Peyer's patch (tissue), 4 donors: ENCODE measurements at regions not wholly inside any gene's neighbourhood (a gene's known extent, or its start where the extent isn't known, plus 50 kb on each side); places are given as distances from the start of the nearest gene placed in this dataset.

ENCODE experiments used
- DNase-seq, 3 donors: peaks; one replicate each; pipeline ENCODE4 v3.0.0-alpha.2; 2017 to 2019
- H3K27ac ChIP-seq, 4 donors: fragments of 200-600 bp; sonication (generic); one replicate each; pipeline ENCODE4 v1.5.1; 2016 to 2019
- H3K27me3 ChIP-seq, 2 donors: fragments of 200-600 bp; sonication (generic); one replicate each; pipeline ENCODE4 v1.5.1; 2019
- H3K36me3 ChIP-seq, 3 donors: fragments of 200-600 bp; sonication (generic); one replicate each; pipeline ENCODE4 v1.5.1; 2016 to 2019
- H3K4me1 ChIP-seq, 4 donors: fragments of 200-600 bp; sonication (generic); one replicate each; pipeline ENCODE4 v1.5.1; 2016 to 2019
- H3K4me3 ChIP-seq, 4 donors: fragments of 200-600 bp; sonication (generic); 1 replicate in 3 of 4; 2 replicates in 1 of 4; pipeline ENCODE4 v1.5.1; 2016 to 2019; ENCODE audit warnings: mild to moderate bottlenecking in 1 of 4
- H3K9me3 ChIP-seq, 4 donors: fragments of 200-600 bp; sonication (generic); one replicate each; pipeline ENCODE4 v1.5.1; 2016 to 2019; ENCODE audit warnings: mild to moderate bottlenecking in 1 of 4
- POLR2A ChIP-seq, 2 donors: fragments of 450-650 bp; IDR thresholded peaks; one replicate each; pipeline ENCODE4 v1.5.1; 2017; ENCODE audit warnings: antibody characterized with exemption in 2 of 2, mild to moderate bottlenecking in 2 of 2, moderate library complexity in 2 of 2
- TF ChIP-seq, protein P1 (sequence below), 6 experiments: fragments of 450-650 bp in 4 of 6; fragments of 200-600 bp in 2 of 6; sonication (generic) in 1 of 6; IDR thresholded peaks; one replicate each; pipeline ENCODE4 v1.5.1; 2017 to 2019; ENCODE audit warnings: antibody characterized with exemption in 6 of 6, mild to moderate bottlenecking in 3 of 6, moderate library complexity in 1 of 6

DNA sequence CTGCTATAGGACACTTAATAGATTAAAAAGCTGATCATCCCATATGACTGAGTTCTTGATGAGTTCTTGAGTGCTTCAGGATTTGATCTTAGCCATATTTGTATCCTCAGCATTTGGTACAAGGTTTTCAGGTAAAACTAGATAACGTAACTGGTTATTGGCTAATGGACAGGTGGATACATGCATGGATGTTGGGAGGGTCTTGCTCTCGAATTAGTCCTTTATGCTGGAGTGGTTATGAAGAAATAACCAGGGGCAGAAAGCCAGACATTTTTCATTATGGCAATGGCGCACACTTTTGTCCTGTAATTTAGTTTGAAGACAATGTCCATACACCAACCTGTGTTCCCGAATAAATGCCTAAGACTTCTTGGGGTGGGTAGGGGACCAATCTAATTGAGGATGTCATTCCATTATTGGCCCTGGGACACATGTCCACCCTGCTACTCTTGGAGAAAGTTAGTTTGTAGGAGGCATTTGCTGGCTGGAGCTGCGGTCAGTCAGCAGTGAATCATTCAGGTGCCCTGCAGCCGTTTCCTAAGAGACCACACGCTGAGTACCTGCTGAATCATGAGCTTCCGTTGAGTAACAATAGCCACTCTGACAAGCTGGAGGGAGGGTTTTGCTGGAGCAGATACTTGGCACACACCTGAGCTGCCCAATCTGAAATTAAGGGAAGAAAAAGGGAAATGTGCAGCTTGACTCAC, 194.4 kb downstream of the FOXA2 start:
- no peaks in the 10 kb centered on the region for H3K36me3 ChIP-seq
- H3K4me1 ChIP-seq = no peaks in the 10 kb centered on the region
- no peak for DNase-seq
- H3K9me3 ChIP-seq = no peaks in the 10 kb centered on the region
- TF ChIP-seq POLR2A (IDR thresholded peaks at IDR 0.05) = no peak
- TF ChIP-seq, protein P1, sequence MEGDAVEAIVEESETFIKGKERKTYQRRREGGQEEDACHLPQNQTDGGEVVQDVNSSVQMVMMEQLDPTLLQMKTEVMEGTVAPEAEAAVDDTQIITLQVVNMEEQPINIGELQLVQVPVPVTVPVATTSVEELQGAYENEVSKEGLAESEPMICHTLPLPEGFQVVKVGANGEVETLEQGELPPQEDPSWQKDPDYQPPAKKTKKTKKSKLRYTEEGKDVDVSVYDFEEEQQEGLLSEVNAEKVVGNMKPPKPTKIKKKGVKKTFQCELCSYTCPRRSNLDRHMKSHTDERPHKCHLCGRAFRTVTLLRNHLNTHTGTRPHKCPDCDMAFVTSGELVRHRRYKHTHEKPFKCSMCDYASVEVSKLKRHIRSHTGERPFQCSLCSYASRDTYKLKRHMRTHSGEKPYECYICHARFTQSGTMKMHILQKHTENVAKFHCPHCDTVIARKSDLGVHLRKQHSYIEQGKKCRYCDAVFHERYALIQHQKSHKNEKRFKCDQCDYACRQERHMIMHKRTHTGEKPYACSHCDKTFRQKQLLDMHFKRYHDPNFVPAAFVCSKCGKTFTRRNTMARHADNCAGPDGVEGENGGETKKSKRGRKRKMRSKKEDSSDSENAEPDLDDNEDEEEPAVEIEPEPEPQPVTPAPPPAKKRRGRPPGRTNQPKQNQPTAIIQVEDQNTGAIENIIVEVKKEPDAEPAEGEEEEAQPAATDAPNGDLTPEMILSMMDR (IDR thresholded peaks at IDR 0.05) = no peak
- H3K27me3 ChIP-seq = no peaks in the 10 kb centered on the region
- no peak overlapping the region for H3K4me3 ChIP-seq
- H3K27ac ChIP-seq = no peak overlapping the region

DNA sequence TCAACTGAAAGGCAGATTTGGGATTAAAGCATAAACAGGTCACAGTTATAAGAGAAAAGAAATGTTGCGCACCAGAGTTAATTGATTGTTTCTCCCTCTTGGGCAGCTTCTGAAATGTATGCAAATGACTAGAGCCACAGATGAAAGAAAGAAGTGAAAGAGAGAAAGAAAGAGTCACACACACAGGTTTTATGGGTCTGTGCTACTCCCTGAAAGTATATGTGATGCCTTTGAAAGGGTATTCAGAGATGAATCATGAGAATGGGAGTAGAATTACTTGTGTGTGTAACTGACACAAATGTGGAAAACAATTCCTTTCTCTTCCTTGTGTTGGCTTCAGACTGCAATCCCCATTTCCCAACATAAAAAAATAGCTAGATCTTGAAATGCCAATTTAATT, 196.9 kb downstream of the FOXA2 start:
- DNase-seq = no peak
- no peaks in the 10 kb centered on the region for H3K4me1 ChIP-seq
- H3K27ac ChIP-seq = no peak overlapping the region
- no peaks in the 10 kb centered on the region for H3K36me3 ChIP-seq
- TF ChIP-seq POLR2A (IDR thresholded peaks at IDR 0.05) = no peak
- TF ChIP-seq, protein P1 (IDR thresholded peaks at IDR 0.05) = no peak
- H3K27me3 ChIP-seq = no peaks in the 10 kb centered on the region
- no peaks in the 10 kb centered on the region for H3K9me3 ChIP-seq
- H3K4me3 ChIP-seq = no peak overlapping the region

DNA sequence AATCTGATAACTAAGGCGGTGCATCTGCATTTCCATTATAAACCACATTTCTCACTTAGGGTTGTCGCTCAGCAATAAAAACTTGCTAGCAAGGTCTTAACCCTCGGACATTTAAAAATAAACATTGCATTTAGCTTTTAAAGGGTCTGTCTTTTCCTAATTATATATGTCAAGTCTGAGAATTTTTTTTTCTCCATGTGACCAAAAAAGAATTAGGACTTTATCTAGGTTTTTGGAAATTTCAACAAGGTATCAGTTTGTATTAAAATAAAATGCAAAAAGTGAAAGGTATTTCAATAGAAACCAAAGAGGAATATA, 198.1 kb downstream of the FOXA2 start:
- no peak for DNase-seq
- no peaks in the 10 kb centered on the region for H3K36me3 ChIP-seq
- no peaks in the 10 kb centered on the region for H3K4me1 ChIP-seq
- no peak overlapping the region for H3K4me3 ChIP-seq
- no peaks in the 10 kb centered on the region for H3K27me3 ChIP-seq
- TF ChIP-seq POLR2A (IDR thresholded peaks at IDR 0.05) = no peak
- TF ChIP-seq, protein P1 (IDR thresholded peaks at IDR 0.05) = no peak
- no peak overlapping the region for H3K27ac ChIP-seq
- no peaks in the 10 kb centered on the region for H3K9me3 ChIP-seq

- Histone ChIP-seq H3K36me3 (no peaks in the 10 kb centered on the region), H3K4me3 (no peak overlapping the region), H3K27me3 (no peaks in the 10 kb centered on the region), H3K9me3 (no peaks in the 10 kb centered on the region), H3K4me1 (no peaks in the 10 kb centered on the region), H3K27ac (no peak overlapping the region)
- DNase-seq = no peak
- TF ChIP-seq, protein P1 (IDR thresholded peaks at IDR 0.05) = peak in 3 of 6 experiments; percentile 37 to 48 (median 46)
- TF ChIP-seq POLR2A (IDR thresholded peaks at IDR 0.05) = no peak
These were observed 198.6 kb downstream of the FOXA2 start for GRCh38 chr20:22385602-22386305.

GRCh38 chr20:22384978-22385377, 199.4 kb downstream of the FOXA2 start:
- H3K4me1 ChIP-seq = no peaks in the 10 kb centered on the region
- no peaks in the 10 kb centered on the region for H3K27me3 ChIP-seq
- no peaks in the 10 kb centered on the region for H3K9me3 ChIP-seq
- no peaks in the 10 kb centered on the region for H3K36me3 ChIP-seq
- no peak overlapping the region for H3K27ac ChIP-seq
- H3K4me3 ChIP-seq = no peak overlapping the region
- DNase-seq = no peak
- TF ChIP-seq POLR2A (IDR thresholded peaks at IDR 0.05) = no peak
- TF ChIP-seq, protein P1 (IDR thresholded peaks at IDR 0.05) = no peak
